ENCODE measurements at regions not wholly inside any gene's neighbourhood (a gene's known extent, or its start where the extent isn't known, plus 50 kb on each side); places are given as distances from the start of the nearest gene placed in this dataset.

DNA sequence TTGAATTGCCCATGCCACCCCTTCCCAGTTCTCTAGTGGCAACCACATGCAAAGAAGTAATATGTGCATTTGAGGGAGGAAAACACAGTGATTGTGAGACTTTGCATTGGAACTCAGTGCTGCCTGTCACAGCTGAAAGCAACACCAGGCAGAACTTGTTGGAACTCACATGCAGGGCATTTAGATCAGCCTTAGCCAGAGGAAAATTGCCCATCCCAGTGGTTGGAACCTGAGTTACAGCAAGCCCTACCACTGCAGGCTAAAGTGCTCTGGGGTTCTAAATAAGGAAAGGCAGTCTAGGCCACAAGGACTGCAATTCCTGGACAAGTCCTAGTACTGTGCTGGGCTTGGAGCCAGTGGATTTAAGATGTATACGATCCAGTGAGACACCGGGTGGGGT lies 245.3 kb upstream of the UFL1 start:
- no TSS peak for BruUV-seq (replicated peaks)
- Histone ChIP-seq H2AFZ (ENCODE audit: low read depth, low read length, poor library complexity, severe bottlenecking) (no peak overlapping the region), H3K27me3 (ENCODE audit: insufficient read depth, low read length) (no peaks in the 10 kb centered on the region), H3K79me2 (ENCODE audit: insufficient read depth, low read length) (no peaks in the 10 kb centered on the region), H4K20me1 (ENCODE audit: insufficient read depth) (no peaks in the 10 kb centered on the region), H3K9me2 (ENCODE audit: insufficient read depth) (no peaks in the 10 kb centered on the region), H3K4me3 (replicated peaks in 1 of 2; ENCODE audit: low read depth in 1 of 2, low read length in 2 of 2) (no peak overlapping the region), H3K4me1 (ENCODE audit: control insufficient read depth in 1 of 2, insufficient read depth in 2 of 2, low read length in 2 of 2) (no peaks in the 10 kb centered on the region), H3K9me3 (ENCODE audit: control insufficient read depth in 1 of 2, insufficient read depth in 1 of 2, low read depth in 1 of 2, low read length in 2 of 2) (no peaks in the 10 kb centered on the region), H3K27ac (ENCODE audit: low read depth, low read length) (no peak overlapping the region), H3K36me3 (ENCODE audit: control insufficient read depth in 1 of 2, insufficient read depth in 2 of 2, low read length in 2 of 2) (no peaks in the 10 kb centered on the region), H3K9ac (ENCODE audit: low read length) (no peak overlapping the region), H3K4me2 (ENCODE audit: low read length) (no peak overlapping the region)
- intact Hi-C loops (cut with micrococcal nuclease), result no loop called here
- ChIA-PET RAD21 (ENCODE audit: low non-redundant PET in 1 of 2, low total read pairs in 2 of 2, uncharacterized antibody in 2 of 2, unreplicated experiment in 2 of 2) (no interaction called here), CTCF (no interaction called here), POLR2A (no interaction called here)
- no peak for DNase-seq (ENCODE audit: low read depth, low spot score)
- no peak for ATAC-seq
- TF ChIP-seq, protein P1, sequence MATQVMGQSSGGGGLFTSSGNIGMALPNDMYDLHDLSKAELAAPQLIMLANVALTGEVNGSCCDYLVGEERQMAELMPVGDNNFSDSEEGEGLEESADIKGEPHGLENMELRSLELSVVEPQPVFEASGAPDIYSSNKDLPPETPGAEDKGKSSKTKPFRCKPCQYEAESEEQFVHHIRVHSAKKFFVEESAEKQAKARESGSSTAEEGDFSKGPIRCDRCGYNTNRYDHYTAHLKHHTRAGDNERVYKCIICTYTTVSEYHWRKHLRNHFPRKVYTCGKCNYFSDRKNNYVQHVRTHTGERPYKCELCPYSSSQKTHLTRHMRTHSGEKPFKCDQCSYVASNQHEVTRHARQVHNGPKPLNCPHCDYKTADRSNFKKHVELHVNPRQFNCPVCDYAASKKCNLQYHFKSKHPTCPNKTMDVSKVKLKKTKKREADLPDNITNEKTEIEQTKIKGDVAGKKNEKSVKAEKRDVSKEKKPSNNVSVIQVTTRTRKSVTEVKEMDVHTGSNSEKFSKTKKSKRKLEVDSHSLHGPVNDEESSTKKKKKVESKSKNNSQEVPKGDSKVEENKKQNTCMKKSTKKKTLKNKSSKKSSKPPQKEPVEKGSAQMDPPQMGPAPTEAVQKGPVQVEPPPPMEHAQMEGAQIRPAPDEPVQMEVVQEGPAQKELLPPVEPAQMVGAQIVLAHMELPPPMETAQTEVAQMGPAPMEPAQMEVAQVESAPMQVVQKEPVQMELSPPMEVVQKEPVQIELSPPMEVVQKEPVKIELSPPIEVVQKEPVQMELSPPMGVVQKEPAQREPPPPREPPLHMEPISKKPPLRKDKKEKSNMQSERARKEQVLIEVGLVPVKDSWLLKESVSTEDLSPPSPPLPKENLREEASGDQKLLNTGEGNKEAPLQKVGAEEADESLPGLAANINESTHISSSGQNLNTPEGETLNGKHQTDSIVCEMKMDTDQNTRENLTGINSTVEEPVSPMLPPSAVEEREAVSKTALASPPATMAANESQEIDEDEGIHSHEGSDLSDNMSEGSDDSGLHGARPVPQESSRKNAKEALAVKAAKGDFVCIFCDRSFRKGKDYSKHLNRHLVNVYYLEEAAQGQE (IDR thresholded peaks at IDR 0.05; ENCODE audit: low read depth), result no peak
- TF ChIP-seq SIN3A (IDR thresholded peaks at IDR 0.05; ENCODE audit: low read depth) (no peak), EGR1 (IDR thresholded peaks at IDR 0.05; ENCODE audit: low read depth) (no peak), CBX3 (IDR thresholded peaks at IDR 0.05; ENCODE audit: low read depth) (no peak), ZFX (IDR thresholded peaks at IDR 0.05) (no peak)

GRCh38 chr6:96276856-96277255 lies 244.8 kb upstream of the UFL1 start:
- ChIA-PET POLR2A (no interaction called here), RAD21 (ENCODE audit: low non-redundant PET in 1 of 2, low total read pairs in 2 of 2, uncharacterized antibody in 2 of 2, unreplicated experiment in 2 of 2) (no interaction called here), CTCF (no interaction called here)
- H3K27ac ChIP-seq (ENCODE audit: low read depth, low read length), result no peak overlapping the region
- no peaks in the 10 kb centered on the region for H3K36me3 ChIP-seq (ENCODE audit: control insufficient read depth in 1 of 2, insufficient read depth in 2 of 2, low read length in 2 of 2)
- no peaks in the 10 kb centered on the region for H3K4me1 ChIP-seq (ENCODE audit: control insufficient read depth in 1 of 2, insufficient read depth in 2 of 2, low read length in 2 of 2)
- no peaks in the 10 kb centered on the region for H3K9me3 ChIP-seq (ENCODE audit: control insufficient read depth in 1 of 2, insufficient read depth in 1 of 2, low read depth in 1 of 2, low read length in 2 of 2)
- H2AFZ ChIP-seq (ENCODE audit: low read depth, low read length, poor library complexity, severe bottlenecking), result no peak overlapping the region
- H3K4me2 ChIP-seq (ENCODE audit: low read length), result no peak overlapping the region
- no peak for TF ChIP-seq CEBPB (IDR thresholded peaks at IDR 0.05; ENCODE audit: low read depth)
- TF ChIP-seq ZNF274 (IDR thresholded peaks at IDR 0.05; ENCODE audit: low read depth, low read length), result no peak
- H3K9ac ChIP-seq (ENCODE audit: low read length), result no peak overlapping the region
- BruUV-seq (replicated peaks), result no TSS peak
- no peaks in the 10 kb centered on the region for H3K79me2 ChIP-seq (ENCODE audit: insufficient read depth, low read length)
- no peak for ATAC-seq
- H3K27me3 ChIP-seq (ENCODE audit: insufficient read depth, low read length), result no peaks in the 10 kb centered on the region
- intact Hi-C loops (cut with micrococcal nuclease), result no loop called here
- no peak for DNase-seq (ENCODE audit: low read depth, low spot score)
- no peaks in the 10 kb centered on the region for H4K20me1 ChIP-seq (ENCODE audit: insufficient read depth)
- no peaks in the 10 kb centered on the region for H3K9me2 ChIP-seq (ENCODE audit: insufficient read depth)
- no peak overlapping the region for H3K4me3 ChIP-seq (replicated peaks in 1 of 2; ENCODE audit: low read depth in 1 of 2, low read length in 2 of 2)
